Peyer's patch (tissue), 4 donors: ENCODE measurements at regions not wholly inside any gene's neighbourhood (a gene's known extent, or its start where the extent isn't known, plus 50 kb on each side); places are given as distances from the start of the nearest gene placed in this dataset.

Experiments
- DNase-seq, 3 donors: peaks; one replicate each; pipeline ENCODE4 v3.0.0-alpha.2; 2017 to 2019
- H3K27ac ChIP-seq, 4 donors: fragments of 200-600 bp; sonication (generic); one replicate each; pipeline ENCODE4 v1.5.1; 2016 to 2019
- H3K27me3 ChIP-seq, 2 donors: fragments of 200-600 bp; sonication (generic); one replicate each; pipeline ENCODE4 v1.5.1; 2019
- H3K36me3 ChIP-seq, 3 donors: fragments of 200-600 bp; sonication (generic); one replicate each; pipeline ENCODE4 v1.5.1; 2016 to 2019
- H3K4me1 ChIP-seq, 4 donors: fragments of 200-600 bp; sonication (generic); one replicate each; pipeline ENCODE4 v1.5.1; 2016 to 2019
- H3K4me3 ChIP-seq, 4 donors: fragments of 200-600 bp; sonication (generic); 1 replicate in 3 of 4; 2 replicates in 1 of 4; pipeline ENCODE4 v1.5.1; 2016 to 2019; ENCODE audit warnings: mild to moderate bottlenecking in 1 of 4
- H3K9me3 ChIP-seq, 4 donors: fragments of 200-600 bp; sonication (generic); one replicate each; pipeline ENCODE4 v1.5.1; 2016 to 2019; ENCODE audit warnings: mild to moderate bottlenecking in 1 of 4
- CTCF ChIP-seq, 6 experiments: fragments of 450-650 bp in 4 of 6; fragments of 200-600 bp in 2 of 6; sonication (generic) in 1 of 6; IDR thresholded peaks; one replicate each; pipeline ENCODE4 v1.5.1; 2017 to 2019; ENCODE audit warnings: antibody characterized with exemption in 6 of 6, mild to moderate bottlenecking in 3 of 6, moderate library complexity in 1 of 6
- POLR2A ChIP-seq, 2 donors: fragments of 450-650 bp; IDR thresholded peaks; one replicate each; pipeline ENCODE4 v1.5.1; 2017; ENCODE audit warnings: antibody characterized with exemption in 2 of 2, mild to moderate bottlenecking in 2 of 2, moderate library complexity in 2 of 2

DNA sequence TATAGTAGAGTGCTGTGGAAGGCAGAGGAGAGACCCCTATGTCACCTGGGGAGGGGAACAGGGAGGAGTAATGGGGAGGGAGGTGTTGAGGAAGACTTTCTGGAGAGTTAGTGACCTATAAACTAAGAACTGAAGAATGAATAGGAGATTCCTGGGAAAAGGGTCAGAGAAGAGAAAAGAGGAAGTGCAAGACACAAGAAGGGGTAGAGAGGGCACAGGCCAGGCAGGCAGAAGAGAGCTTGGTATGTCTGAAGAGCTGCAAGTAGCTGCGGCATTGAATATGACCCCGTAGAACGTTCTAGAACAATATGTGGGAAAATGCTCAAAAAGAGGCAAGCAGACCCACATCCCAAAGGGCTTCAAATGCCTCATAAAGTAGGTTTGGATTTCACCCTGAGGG is 361.2 kb downstream of the PRDM2 start:
- Histone ChIP-seq H3K4me1 (no peaks in the 10 kb centered on the region), H3K27ac (no peak overlapping the region), H3K36me3 (no peaks in the 10 kb centered on the region), H3K4me3 (no peak overlapping the region), H3K27me3 (no peaks in the 10 kb centered on the region), H3K9me3 (no peaks in the 10 kb centered on the region)
- DNase-seq = no peak
- no peak for TF ChIP-seq POLR2A (IDR thresholded peaks at IDR 0.05)

- TF ChIP-seq CTCF (IDR thresholded peaks at IDR 0.05) = no peak
- TF ChIP-seq POLR2A (IDR thresholded peaks at IDR 0.05) = no peak
- Histone ChIP-seq H3K27me3 (no peaks in the 10 kb centered on the region), H3K4me3 (no peak overlapping the region), H3K27ac (no peak overlapping the region), H3K36me3 (no peaks in the 10 kb centered on the region), H3K9me3 (no peaks in the 10 kb centered on the region), H3K4me1 (no peaks in the 10 kb centered on the region)
- no peak for DNase-seq
Observed at GRCh38 chr1:14061722-14062121, 361.7 kb downstream of the PRDM2 start.

GRCh38 chr1:14062669-14063068 is 362.7 kb downstream of the PRDM2 start:
- H3K36me3 ChIP-seq = no peaks in the 10 kb centered on the region
- no peak overlapping the region for H3K27ac ChIP-seq
- H3K4me1 ChIP-seq = no peaks in the 10 kb centered on the region
- no peak overlapping the region for H3K4me3 ChIP-seq
- no peak for DNase-seq
- no peaks in the 10 kb centered on the region for H3K9me3 ChIP-seq
- H3K27me3 ChIP-seq = no peaks in the 10 kb centered on the region
- TF ChIP-seq CTCF (IDR thresholded peaks at IDR 0.05) = no peak
- TF ChIP-seq POLR2A (IDR thresholded peaks at IDR 0.05) = no peak

GRCh38 chr1:14064649-14065442 is 364.9 kb downstream of the PRDM2 start:
- no peaks in the 10 kb centered on the region for H3K4me1 ChIP-seq
- no peaks in the 10 kb centered on the region for H3K9me3 ChIP-seq
- TF ChIP-seq CTCF (IDR thresholded peaks at IDR 0.05) (no peak), POLR2A (IDR thresholded peaks at IDR 0.05) (no peak)
- no peak overlapping the region for H3K27ac ChIP-seq
- no peak overlapping the region for H3K4me3 ChIP-seq
- H3K27me3 ChIP-seq = no peaks in the 10 kb centered on the region
- no peaks in the 10 kb centered on the region for H3K36me3 ChIP-seq
- DNase-seq = no peak

DNA sequence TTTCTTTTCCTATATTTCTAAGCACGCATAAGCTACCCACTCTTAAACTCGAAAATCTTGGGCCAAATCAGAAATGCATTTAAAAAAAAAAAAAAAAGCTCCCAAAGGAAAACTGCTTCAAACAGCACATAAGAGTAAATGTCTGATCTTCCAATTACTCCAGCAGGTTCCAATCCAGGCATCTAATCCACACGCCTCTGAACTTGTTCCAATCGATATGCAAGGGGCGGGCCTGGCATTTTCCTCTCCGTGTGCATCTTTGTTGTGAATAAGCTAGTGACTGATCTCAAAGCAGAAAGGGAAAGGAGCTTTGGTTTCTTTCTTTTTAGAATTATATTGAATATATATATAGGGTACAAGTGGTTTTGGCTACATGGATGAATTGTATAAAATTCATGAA is 365.5 kb downstream of the PRDM2 start:
- DNase-seq = no peak
- no peaks in the 10 kb centered on the region for H3K9me3 ChIP-seq
- TF ChIP-seq CTCF (IDR thresholded peaks at IDR 0.05) (no peak), POLR2A (IDR thresholded peaks at IDR 0.05) (no peak)
- no peaks in the 10 kb centered on the region for H3K36me3 ChIP-seq
- H3K27ac ChIP-seq = no peak overlapping the region
- no peak overlapping the region for H3K4me3 ChIP-seq
- no peaks in the 10 kb centered on the region for H3K4me1 ChIP-seq
- no peaks in the 10 kb centered on the region for H3K27me3 ChIP-seq

GRCh38 chr1:14067036-14067435 is 367.0 kb downstream of the PRDM2 start:
- TF ChIP-seq CTCF (IDR thresholded peaks at IDR 0.05) = no peak
- no peak for TF ChIP-seq POLR2A (IDR thresholded peaks at IDR 0.05)
- no peak overlapping the region for H3K4me3 ChIP-seq
- no peaks in the 10 kb centered on the region for H3K4me1 ChIP-seq
- no peak for DNase-seq
- H3K9me3 ChIP-seq = no peaks in the 10 kb centered on the region
- H3K27me3 ChIP-seq = no peaks in the 10 kb centered on the region
- H3K36me3 ChIP-seq = no peaks in the 10 kb centered on the region
- H3K27ac ChIP-seq = no peak overlapping the region
